ENCODE measurements at regions not wholly inside any gene's neighbourhood (a gene's known extent, or its start where the extent isn't known, plus 50 kb on each side); places are given as distances from the start of the nearest gene placed in this dataset.

- DNase-seq (ENCODE audit: low read depth), result no peak
Observed at GRCh38 chr1:195550071-195550862, 1058.0 kb downstream of the KCNT2 start.

- peak; percentile 4 for DNase-seq (ENCODE audit: low read depth)
Observed at GRCh38 chr1:195530961-195531360, 1077.3 kb downstream of the KCNT2 start.

- DNase-seq (ENCODE audit: low read depth), result no peak
Observed at GRCh38 chr1:195529881-195530280, 1078.4 kb downstream of the KCNT2 start.

GRCh38 chr1:195520757-195521156 lies 1087.5 kb downstream of the KCNT2 start:
- no peak for DNase-seq (ENCODE audit: low read depth)

GRCh38 chr1:195516036-195516435 lies 1092.2 kb downstream of the KCNT2 start:
- no peak for DNase-seq (ENCODE audit: low read depth)

GRCh38 chr1:195511501-195511900 lies 1096.7 kb downstream of the KCNT2 start:
- DNase-seq (ENCODE audit: low read depth), result no peak

GRCh38 chr1:195501118-195501517 lies 1107.1 kb downstream of the KCNT2 start:
- DNase-seq (ENCODE audit: low read depth), result no peak

- DNase-seq (ENCODE audit: low read depth), result no peak
Observed at GRCh38 chr1:195495720-195496635, 1112.3 kb downstream of the KCNT2 start.

- DNase-seq (ENCODE audit: low read depth), result no peak
Observed at GRCh38 chr1:195482137-195482536, 1126.1 kb downstream of the KCNT2 start.

GRCh38 chr1:195481293-195481692 lies 1126.9 kb downstream of the KCNT2 start:
- no peak for DNase-seq (ENCODE audit: low read depth)

GRCh38 chr1:195475568-195475967 lies 1132.7 kb downstream of the KCNT2 start:
- no peak for DNase-seq (ENCODE audit: low read depth)

- no peak for DNase-seq (ENCODE audit: low read depth)
Observed at GRCh38 chr1:195472291-195472690, 1135.9 kb downstream of the KCNT2 start.

GRCh38 chr1:195466639-195467038 lies 1141.6 kb downstream of the KCNT2 start:
- DNase-seq (ENCODE audit: low read depth), result no peak

GRCh38 chr1:195462646-195463045 lies 1145.6 kb downstream of the KCNT2 start:
- DNase-seq (ENCODE audit: low read depth), result peak; percentile 22

GRCh38 chr1:195462152-195462551 lies 1146.1 kb downstream of the KCNT2 start:
- no peak for DNase-seq (ENCODE audit: low read depth)

- DNase-seq (ENCODE audit: low read depth), result no peak
Observed at GRCh38 chr1:195458365-195458764, 1149.9 kb downstream of the KCNT2 start.

- DNase-seq (ENCODE audit: low read depth), result no peak
Observed at GRCh38 chr1:195450794-195451193, 1157.4 kb downstream of the KCNT2 start.

- DNase-seq (ENCODE audit: low read depth), result no peak
Observed at GRCh38 chr1:195439661-195440060, 1168.6 kb downstream of the KCNT2 start.

- no peak for DNase-seq (ENCODE audit: low read depth)
Observed at GRCh38 chr1:195434566-195435203, 1173.6 kb downstream of the KCNT2 start.

- no peak for DNase-seq (ENCODE audit: low read depth)
Observed at GRCh38 chr1:195430826-195431225, 1177.4 kb downstream of the KCNT2 start.

GRCh38 chr1:195428927-195429326 lies 1179.3 kb downstream of the KCNT2 start:
- no peak for DNase-seq (ENCODE audit: low read depth)

- no peak for DNase-seq (ENCODE audit: low read depth)
Observed at GRCh38 chr1:195415584-195415983, 1192.7 kb downstream of the KCNT2 start.

- no peak for DNase-seq (ENCODE audit: low read depth)
Observed at GRCh38 chr1:195394567-195394966, 1213.7 kb downstream of the KCNT2 start.
